Caco-2 (cell line): ENCODE measurements at regions not wholly inside any gene's neighbourhood (a gene's known extent, or its start where the extent isn't known, plus 50 kb on each side); places are given as distances from the start of the nearest gene placed in this dataset.

Source experiments
- BruUV-seq: library from RNA; stranded (reverse); fragments of 400-500 nt; replicated peaks from 2 replicates; lab custom pipeline; 2021; lab: Mats Ljungman, UMichigan
- CTCF ChIA-PET: fragments of 300-600 bp; sonication (Branson Sonifier 250); formaldehyde crosslinking; loops from one replicate; lab custom pipeline; 2022; ENCODE audit warnings: antibody characterized with exemption; lab: Charles Lee
- POLR2A ChIA-PET: fragments of 300-600 bp; sonication (Branson Sonifier 250); formaldehyde crosslinking; loops from one replicate; lab custom pipeline; 2022; ENCODE audit warnings: antibody characterized with exemption; lab: Charles Lee
- DNase-seq, 2 experiments: peaks; one replicate each; pipeline versions ENCODE4 v3.0.0 to v3.0.0-alpha.2; 2020 to 2022
- H3K27me3 ChIP-seq: replicated peaks from 2 replicates; pipeline ENCODE4 v1.6.0; 2011; ENCODE audit warnings: low read length; ENCODE audit not compliant: control insufficient read depth, insufficient read depth
- H3K36me3 ChIP-seq: 2 replicates; pipeline ENCODE4 v1.5.1; 2011; ENCODE audit warnings: low read length; ENCODE audit not compliant: control insufficient read depth, insufficient read depth
- H3K4me1 ChIP-seq: fragments of 250-450 bp; sonication (Bioruptor Pico); 2 replicates; pipeline ENCODE4 v1.5.1; 2020; ENCODE audit warnings: mild to moderate bottlenecking
- H3K4me3 ChIP-seq: 2 replicates; pipeline ENCODE4 v1.5.1; 2011; ENCODE audit warnings: low read depth, mild to moderate bottlenecking, control low read depth, low read length
- H3K9me3 ChIP-seq: fragments of 250-450 bp; sonication (Bioruptor Pico); 2 replicates; pipeline ENCODE4 v1.5.1; 2020; ENCODE audit warnings: mild to moderate bottlenecking, moderate library complexity
- H3K27ac Mint-ChIP-seq: one replicate; pipeline ENCODE4 v1.8.0; 2022; ENCODE audit warnings: mixed read lengths; ENCODE audit not compliant: unreplicated experiment
- H3K27me3 Mint-ChIP-seq: one replicate; pipeline ENCODE4 v1.8.0; 2022; ENCODE audit warnings: mixed read lengths; ENCODE audit not compliant: insufficient read depth, unreplicated experiment
- H3K36me3 Mint-ChIP-seq: one replicate; pipeline ENCODE4 v1.8.0; 2022; ENCODE audit warnings: mild to moderate bottlenecking, mixed read lengths; ENCODE audit not compliant: insufficient read depth, unreplicated experiment
- H3K4me1 Mint-ChIP-seq: one replicate; pipeline ENCODE4 v1.8.0; 2022; ENCODE audit warnings: low read depth, mixed read lengths; ENCODE audit not compliant: unreplicated experiment
- H3K4me3 Mint-ChIP-seq: one replicate; pipeline ENCODE4 v1.8.0; 2022; ENCODE audit warnings: mild to moderate bottlenecking, moderate library complexity, mixed read lengths; ENCODE audit not compliant: unreplicated experiment
- H3K9me3 Mint-ChIP-seq: one replicate; pipeline ENCODE4 v1.8.0; 2022; ENCODE audit warnings: mixed read lengths; ENCODE audit not compliant: unreplicated experiment
- CTCF ChIP-seq, 2 experiments: fragments of 200-600 bp in 1 of 2; IDR thresholded peaks; 1 replicate in 1 of 2; 2 replicates in 1 of 2; pipeline versions ENCODE4 v1.5.1 to v1.8.0; 2011 to 2022; ENCODE audit warnings: antibody characterized with exemption in 1 of 2, control low read depth in 1 of 2, inconsistent platforms in 1 of 2, low read depth in 1 of 2, low read length in 1 of 2, mild to moderate bottlenecking in 1 of 2, moderate library complexity in 1 of 2; ENCODE audit not compliant: insufficient read depth in 1 of 2, severe bottlenecking in 1 of 2, unreplicated experiment in 1 of 2
- intact Hi-C: fragments of 100-400 bp; cut with micrococcal nuclease; formaldehyde crosslinking; loops from one replicate; pipeline ENCODE4 v1.10.0; 2022; ENCODE audit not compliant: unreplicated experiment

DNA sequence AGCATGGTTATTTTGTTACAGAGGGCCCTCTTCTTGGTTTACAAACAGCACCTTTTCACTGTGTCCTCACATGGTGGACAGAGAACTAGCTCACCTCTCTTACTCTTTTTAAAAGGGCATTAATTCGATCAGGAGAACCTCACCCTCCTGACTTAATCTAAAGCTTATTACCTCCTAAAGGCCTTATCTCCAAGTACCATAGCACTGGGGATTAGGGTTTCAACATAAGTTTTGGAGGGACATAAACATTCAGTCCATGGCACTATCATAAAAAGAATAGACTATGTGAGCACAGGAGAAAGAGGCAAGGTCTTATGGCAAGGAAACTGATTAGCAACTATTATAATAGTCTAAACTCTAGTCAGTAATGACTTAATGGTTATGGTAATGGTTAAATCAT is 736.2 kb upstream of the ADGRB3 start:
- H3K36me3 Mint-ChIP-seq, result no peaks in the 10 kb centered on the region
- H3K4me1 Mint-ChIP-seq, result no peaks in the 10 kb centered on the region
- DNase-seq, result no peak
- no peak overlapping the region for H3K4me3 Mint-ChIP-seq
- H3K9me3 Mint-ChIP-seq, result peaks cover 9% of the 10 kb centered on the region
- Histone ChIP-seq H3K4me3 (no peak overlapping the region), H3K27me3 (no peaks in the 10 kb centered on the region), H3K4me1 (no peaks in the 10 kb centered on the region), H3K36me3 (no peaks in the 10 kb centered on the region), H3K9me3 (no peaks in the 10 kb centered on the region)
- TF ChIP-seq CTCF (IDR thresholded peaks at IDR 0.05; ENCODE audit: insufficient read depth in 1 of 2, low read depth in 1 of 2, low read length in 1 of 2, severe bottlenecking in 1 of 2, unreplicated experiment in 1 of 2), result no peak
- H3K27me3 Mint-ChIP-seq, result no peaks in the 10 kb centered on the region
- H3K27ac Mint-ChIP-seq, result no peak overlapping the region
- CTCF ChIA-PET, result no interaction called here
- BruUV-seq, result no TSS peak
- intact Hi-C loops, result no loop called here
- POLR2A ChIA-PET, result no interaction called here

DNA sequence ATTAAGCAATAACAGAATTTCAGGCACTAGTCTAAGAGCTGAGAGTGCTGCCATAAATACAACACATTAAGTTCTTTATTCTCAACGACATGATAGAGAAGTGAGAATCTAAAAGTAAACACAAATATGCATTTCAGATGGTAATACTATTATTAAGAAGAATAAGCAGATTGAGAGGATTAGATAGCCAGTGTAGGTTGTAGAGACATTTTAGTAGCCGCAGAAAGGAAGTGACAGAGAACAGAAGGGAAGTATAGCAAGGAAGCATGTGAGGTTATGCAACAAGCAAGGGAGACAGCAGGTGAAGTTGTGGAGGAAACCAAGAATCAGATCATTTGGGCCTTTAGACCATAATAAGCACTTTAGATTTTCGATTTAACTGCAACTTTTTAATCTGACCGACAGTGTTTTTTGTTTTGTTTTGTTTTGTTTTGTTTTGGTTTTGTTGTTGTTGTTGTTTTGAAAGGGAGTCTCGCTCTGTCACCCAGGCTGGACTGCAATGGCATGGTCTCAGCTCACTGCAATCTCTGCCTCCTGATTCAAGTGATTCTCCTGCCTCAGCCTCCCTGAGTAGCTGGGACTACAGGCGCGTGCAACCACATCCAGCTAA is 737.0 kb upstream of the ADGRB3 start:
- intact Hi-C loops, result no loop called here

GRCh38 chr6:67896476-67896875 is 738.6 kb upstream of the ADGRB3 start:
- no peak overlapping the region for H3K4me3 ChIP-seq
- H3K27me3 ChIP-seq, result no peaks in the 10 kb centered on the region
- no peaks in the 10 kb centered on the region for H3K4me1 ChIP-seq
- H3K27me3 Mint-ChIP-seq, result no peaks in the 10 kb centered on the region
- BruUV-seq, result no TSS peak
- H3K9me3 Mint-ChIP-seq, result peaks cover 4% of the 10 kb centered on the region
- H3K4me3 Mint-ChIP-seq, result no peak overlapping the region
- ChIA-PET POLR2A (no interaction called here), CTCF (no interaction called here)
- intact Hi-C loops, result no loop called here
- H3K36me3 ChIP-seq, result no peaks in the 10 kb centered on the region
- no peaks in the 10 kb centered on the region for H3K4me1 Mint-ChIP-seq
- H3K9me3 ChIP-seq, result no peaks in the 10 kb centered on the region
- H3K27ac Mint-ChIP-seq, result no peak overlapping the region
- H3K36me3 Mint-ChIP-seq, result no peaks in the 10 kb centered on the region
- TF ChIP-seq CTCF (IDR thresholded peaks at IDR 0.05; ENCODE audit: insufficient read depth in 1 of 2, low read depth in 1 of 2, low read length in 1 of 2, severe bottlenecking in 1 of 2, unreplicated experiment in 1 of 2), result no peak
- DNase-seq, result no peak

More for the DNA sequence above, 737.0 kb upstream of the ADGRB3 start:
- no TSS peak for BruUV-seq
- Histone ChIP-seq H3K36me3 (no peaks in the 10 kb centered on the region), H3K27me3 (no peaks in the 10 kb centered on the region), H3K4me1 (no peaks in the 10 kb centered on the region), H3K9me3 (no peaks in the 10 kb centered on the region), H3K4me3 (no peak overlapping the region)
- ChIA-PET CTCF (no interaction called here), POLR2A (no interaction called here)
- H3K36me3 Mint-ChIP-seq, result no peaks in the 10 kb centered on the region
- no peak for TF ChIP-seq CTCF (IDR thresholded peaks at IDR 0.05; ENCODE audit: insufficient read depth in 1 of 2, low read depth in 1 of 2, low read length in 1 of 2, severe bottlenecking in 1 of 2, unreplicated experiment in 1 of 2)
- no peak overlapping the region for H3K27ac Mint-ChIP-seq
- DNase-seq, result no peak
- no peak overlapping the region for H3K4me3 Mint-ChIP-seq
- no peaks in the 10 kb centered on the region for H3K27me3 Mint-ChIP-seq
- no peaks in the 10 kb centered on the region for H3K4me1 Mint-ChIP-seq
- peaks cover 9% of the 10 kb centered on the region for H3K9me3 Mint-ChIP-seq
